AG08395 (cell line): ENCODE measurements at regions not wholly inside any gene's neighbourhood (a gene's known extent, or its start where the extent isn't known, plus 50 kb on each side); places are given as distances from the start of the nearest gene placed in this dataset.
"Not testable (repeated sequence)": the region's sequence is repeated elsewhere in the genome, so short reads cannot be mapped to it uniquely, and the experiment has no call there.

Experiments used
- DNase-seq: peaks from one replicate; pipeline ENCODE4 v3.0.0; 2012; ENCODE audit warnings: mixed read lengths, low spot score

GRCh38 chr4:188737251-188738002, 598.2 kb downstream of the TRIML1 start:
- no peak for DNase-seq

- DNase-seq: not testable (repeated sequence)
Observed at GRCh38 chr4:188738290-188738689, 599.0 kb downstream of the TRIML1 start.

- DNase-seq: not testable (repeated sequence)
Observed at GRCh38 chr4:188740172-188740571, 600.9 kb downstream of the TRIML1 start.

GRCh38 chr4:188740791-188741190, 601.5 kb downstream of the TRIML1 start:
- DNase-seq: not testable (repeated sequence)

GRCh38 chr4:188754372-188755002, 615.2 kb downstream of the TRIML1 start:
- no peak for DNase-seq

- DNase-seq: no peak
Observed at GRCh38 chr4:188767496-188767895, 628.3 kb downstream of the TRIML1 start.

GRCh38 chr4:188778905-188779304, 639.7 kb downstream of the TRIML1 start:
- DNase-seq: peak; percentile 13

- DNase-seq: peak; percentile 10
Observed at GRCh38 chr4:188779581-188779980, 640.3 kb downstream of the TRIML1 start.

GRCh38 chr4:188780028-188780427, 640.8 kb downstream of the TRIML1 start:
- DNase-seq: no peak

- DNase-seq: no peak
Observed at GRCh38 chr4:188780686-188781085, 641.4 kb downstream of the TRIML1 start.

GRCh38 chr4:188781655-188782054, 642.4 kb downstream of the TRIML1 start:
- DNase-seq: no peak

GRCh38 chr4:188783175-188783574, 643.9 kb downstream of the TRIML1 start:
- DNase-seq: no peak

- peak; percentile 2 for DNase-seq
Observed at GRCh38 chr4:188783606-188784160, 644.4 kb downstream of the TRIML1 start.

- DNase-seq: not testable (repeated sequence)
Observed at GRCh38 chr4:188796600-188796999, 657.4 kb downstream of the TRIML1 start.

- DNase-seq: not testable (repeated sequence)
Observed at GRCh38 chr4:188797011-188797410, 657.8 kb downstream of the TRIML1 start.

GRCh38 chr4:188804861-188805260, 665.6 kb downstream of the TRIML1 start:
- no peak for DNase-seq

GRCh38 chr4:188811121-188811520, 671.9 kb downstream of the TRIML1 start:
- no peak for DNase-seq

GRCh38 chr4:188812644-188813043, 673.4 kb downstream of the TRIML1 start:
- DNase-seq: no peak

- DNase-seq: no peak
Observed at GRCh38 chr4:188818300-188818699, 679.1 kb downstream of the TRIML1 start.

GRCh38 chr4:188819233-188819632, 680.0 kb downstream of the TRIML1 start:
- DNase-seq: no peak

GRCh38 chr4:188821500-188821899, 682.3 kb downstream of the TRIML1 start:
- DNase-seq: no peak

- no peak for DNase-seq
Observed at GRCh38 chr4:188822698-188823097, 683.5 kb downstream of the TRIML1 start.

- DNase-seq: no peak
Observed at GRCh38 chr4:188824553-188824952, 685.3 kb downstream of the TRIML1 start.
